Brain microvascular endothelial cell (primary cell): ENCODE measurements at regions not wholly inside any gene's neighbourhood (a gene's known extent, or its start where the extent isn't known, plus 50 kb on each side); places are given as distances from the start of the nearest gene placed in this dataset.
"Not testable (repeated sequence)": the region's sequence is repeated elsewhere in the genome, so short reads cannot be mapped to it uniquely, and the experiment has no call there.

Source experiments
- DNase-seq: peaks from one replicate; pipeline ENCODE4 v3.0.0-alpha.2; 2020
- H3K27ac ChIP-seq: fragments of 250-450 bp; sonication (Bioruptor Pico); 2 replicates; pipeline ENCODE4 v1.5.1; 2020; ENCODE audit warnings: mild to moderate bottlenecking, moderate library complexity
- H3K27me3 ChIP-seq: fragments of 250-450 bp; sonication (Bioruptor Pico); replicated peaks from 2 replicates; pipeline ENCODE4 v1.5.1; 2020; ENCODE audit warnings: mild to moderate bottlenecking
- H3K36me3 ChIP-seq: fragments of 250-450 bp; sonication (Bioruptor Pico); replicated peaks from 2 replicates; pipeline ENCODE4 v1.5.1; 2020; ENCODE audit warnings: mild to moderate bottlenecking
- H3K4me3 ChIP-seq: 2 replicates; pipeline ENCODE4 v1.5.1; 2011; ENCODE audit warnings: low read depth, mild to moderate bottlenecking, control low read depth, low read length, moderate library complexity
- CTCF ChIP-seq: IDR thresholded peaks from 2 replicates; pipeline ENCODE4 v1.5.1; 2011; ENCODE audit warnings: low read depth, mild to moderate bottlenecking, moderate library complexity, low read length, control low read depth, inconsistent platforms; ENCODE audit errors: missing control alignments
- in situ Hi-C: cut with HindIII; loops from 2 replicates; pipeline ENCODE4 v1.10.0; 2017; ENCODE audit warnings: low sequenced_read_pairs, low pct_ligation_motif_present

DNA sequence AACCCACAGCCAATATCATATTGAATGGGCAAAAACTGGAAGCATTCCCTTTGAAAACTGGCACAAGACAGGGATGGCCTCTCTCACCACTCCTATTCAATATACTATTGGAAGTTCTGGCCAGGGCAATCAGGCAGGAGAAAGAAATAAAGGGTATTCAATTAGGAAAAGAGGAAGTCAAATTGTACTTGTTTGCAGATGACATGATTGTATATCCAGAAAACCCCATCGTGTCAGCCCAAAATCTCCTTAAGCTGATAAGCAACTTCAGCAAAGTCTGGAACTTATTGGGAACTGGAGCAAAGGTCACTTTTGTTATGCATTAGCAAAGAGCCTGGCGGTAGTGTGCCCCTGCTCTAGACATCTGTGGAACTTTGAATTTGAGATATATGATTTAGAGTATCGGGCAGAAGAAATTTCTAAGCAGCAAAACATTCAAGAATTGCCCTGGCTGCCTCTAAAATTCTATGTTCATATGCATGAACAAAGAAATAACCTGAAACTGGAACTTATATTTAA, 53.4 kb upstream of the PSMA1 start:
- in situ Hi-C loops, H3K27ac ChIP-seq, H3K27me3 ChIP-seq, H3K36me3 ChIP-seq, DNase-seq, H3K4me3 ChIP-seq: not testable (repeated sequence)

DNA sequence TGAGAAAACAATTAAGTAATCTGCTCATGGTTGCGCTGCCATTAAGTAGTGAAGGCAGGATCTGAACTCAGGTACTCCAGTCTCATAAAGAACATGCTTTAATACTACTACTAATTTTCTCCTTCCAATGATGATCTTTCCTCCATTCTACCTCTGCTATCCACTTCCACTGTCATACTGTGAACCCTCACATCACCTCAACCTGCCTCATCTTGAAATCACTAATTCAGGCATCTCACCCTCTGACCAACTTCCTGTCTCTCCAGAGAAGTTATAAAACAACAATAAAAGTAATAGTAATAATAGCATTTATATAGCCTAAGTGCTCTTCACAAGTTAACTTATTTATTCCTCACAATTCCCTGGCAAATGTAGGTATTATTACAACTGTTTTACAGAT, 57.1 kb upstream of the PSMA1 start:
- Histone ChIP-seq H3K4me3 (no peak overlapping the region), H3K36me3 (no peaks in the 10 kb centered on the region), H3K27me3 (no peaks in the 10 kb centered on the region), H3K27ac (no peak overlapping the region)
- TF ChIP-seq CTCF = no peak
- DNase-seq = no peak
- in situ Hi-C loops = no loop called here

DNA sequence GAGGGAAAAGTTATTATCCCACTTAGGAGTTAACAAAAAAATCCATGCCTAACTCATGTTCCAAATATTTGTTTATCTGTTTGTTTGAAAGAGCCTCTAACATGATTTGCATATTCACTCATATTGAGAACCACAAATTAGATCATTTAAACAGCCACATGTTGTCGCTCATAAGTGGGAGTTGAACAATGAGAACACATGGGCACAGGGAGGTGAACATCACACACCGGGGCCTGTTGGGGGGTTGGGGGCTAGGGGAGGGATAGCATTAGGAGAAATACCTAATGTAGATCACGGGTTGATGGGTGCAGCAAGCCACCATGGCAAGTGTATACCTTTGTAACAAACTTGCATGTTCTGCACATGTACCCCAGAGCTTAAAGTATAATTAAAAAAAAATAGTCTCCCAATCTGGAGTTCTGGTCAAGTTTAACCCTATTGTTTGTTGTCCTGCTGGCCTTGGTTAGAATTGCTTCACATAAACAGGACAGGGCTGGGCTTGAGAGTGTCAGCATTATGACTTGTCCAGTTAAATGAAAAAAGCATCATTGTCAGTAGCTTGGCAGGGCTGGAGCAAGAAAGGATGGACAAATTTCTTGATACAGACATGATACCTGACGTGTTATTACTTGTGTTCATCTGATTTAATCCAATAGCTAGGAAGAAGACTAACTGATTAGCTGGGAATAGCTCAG, 57.8 kb upstream of the PSMA1 start:
- Histone ChIP-seq H3K27me3 (no peaks in the 10 kb centered on the region), H3K36me3 (no peaks in the 10 kb centered on the region), H3K27ac (no peak overlapping the region), H3K4me3 (no peak overlapping the region)
- in situ Hi-C loops = no loop called here
- no peak for DNase-seq
- no peak for TF ChIP-seq CTCF

- TF ChIP-seq CTCF = no peak
- Histone ChIP-seq H3K4me3 (no peak overlapping the region), H3K36me3 (no peaks in the 10 kb centered on the region), H3K27ac (no peak overlapping the region), H3K27me3 (no peaks in the 10 kb centered on the region)
- DNase-seq = peak; percentile 54
- in situ Hi-C loops = no loop called here
These were observed 58.4 kb upstream of the PSMA1 start for GRCh38 chr11:14578541-14578956.

DNA sequence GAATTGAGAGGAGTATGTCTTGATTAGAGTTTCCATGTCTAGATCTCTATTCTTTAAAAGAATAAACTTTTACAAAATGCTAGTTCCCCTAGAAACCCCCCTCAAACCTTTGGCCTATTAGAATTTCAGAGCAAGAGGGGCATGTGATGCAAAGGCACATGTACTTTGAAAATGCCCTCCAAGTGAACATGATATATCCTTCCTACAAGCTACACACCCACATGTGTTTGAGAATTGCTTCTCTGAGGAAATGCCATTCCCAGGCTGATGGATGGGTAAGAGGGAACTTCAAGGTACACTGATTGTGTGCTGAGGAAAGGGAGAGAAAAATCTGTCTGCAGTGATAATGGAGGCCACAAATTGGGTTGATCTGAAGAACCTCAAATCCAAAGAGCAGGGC, 59.5 kb upstream of the PSMA1 start:
- no peaks in the 10 kb centered on the region for H3K27me3 ChIP-seq
- no peak overlapping the region for H3K27ac ChIP-seq
- in situ Hi-C loops = no loop called here
- no peak for TF ChIP-seq CTCF
- no peaks in the 10 kb centered on the region for H3K36me3 ChIP-seq
- H3K4me3 ChIP-seq = no peak overlapping the region
- no peak for DNase-seq

DNA sequence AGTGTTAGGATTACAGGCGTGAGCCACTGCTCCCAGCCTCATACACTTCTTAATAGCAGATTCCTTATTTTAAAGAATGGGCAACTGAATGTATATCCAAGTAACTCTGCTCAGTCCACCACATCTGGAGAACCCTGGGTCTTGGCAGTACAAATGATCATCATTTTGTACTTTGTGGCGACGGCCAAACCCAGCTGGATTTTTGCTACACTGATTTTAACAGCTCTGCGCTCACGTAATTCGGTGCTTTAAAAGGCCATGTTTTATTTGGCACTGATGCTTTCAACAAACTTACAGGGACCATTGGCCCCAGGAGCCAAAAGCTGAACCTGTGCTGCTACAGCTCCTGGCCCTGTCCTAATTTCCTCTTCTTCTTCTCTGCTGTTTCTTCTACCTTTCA, 60.8 kb upstream of the PDE3B start:
- no peak for DNase-seq
- Histone ChIP-seq H3K27me3 (no peaks in the 10 kb centered on the region), H3K27ac (no peak overlapping the region), H3K4me3 (no peak overlapping the region), H3K36me3 (no peaks in the 10 kb centered on the region)
- TF ChIP-seq CTCF = no peak
- in situ Hi-C loops = no loop called here
